NCI-H510A treated with DMSO at 0.1 percent for 48 hours (cell line): ENCODE measurements at regions not wholly inside any gene's neighbourhood (a gene's known extent, or its start where the extent isn't known, plus 50 kb on each side); places are given as distances from the start of the nearest gene placed in this dataset.
"Not testable (repeated sequence)": the region's sequence is repeated elsewhere in the genome, so short reads cannot be mapped to it uniquely, and the experiment has no call there.

ENCODE experiments used
- DNase-seq: peaks from one replicate; lab custom pipeline; 2025; lab: John Stamatoyannopoulos, UW

DNA sequence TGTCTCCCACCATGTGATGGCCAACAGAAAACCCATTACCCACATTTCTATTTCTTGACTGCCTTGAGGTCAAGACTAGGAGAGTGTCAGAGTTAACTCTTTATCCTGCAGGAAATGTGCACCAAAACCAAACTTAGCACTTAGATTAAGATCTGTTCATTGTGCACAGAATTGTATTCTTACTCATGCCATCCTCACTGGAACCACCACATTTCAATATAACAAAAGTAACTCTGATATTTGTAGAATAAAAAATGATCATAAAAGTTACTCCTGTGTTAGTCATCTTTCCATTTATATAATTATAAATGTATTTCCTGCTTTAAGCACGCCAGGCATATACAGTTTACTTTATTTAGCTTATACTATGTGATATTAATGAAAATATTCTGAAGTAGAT lies 193.0 kb upstream of the DPYD start:
- DNase-seq: no peak

DNA sequence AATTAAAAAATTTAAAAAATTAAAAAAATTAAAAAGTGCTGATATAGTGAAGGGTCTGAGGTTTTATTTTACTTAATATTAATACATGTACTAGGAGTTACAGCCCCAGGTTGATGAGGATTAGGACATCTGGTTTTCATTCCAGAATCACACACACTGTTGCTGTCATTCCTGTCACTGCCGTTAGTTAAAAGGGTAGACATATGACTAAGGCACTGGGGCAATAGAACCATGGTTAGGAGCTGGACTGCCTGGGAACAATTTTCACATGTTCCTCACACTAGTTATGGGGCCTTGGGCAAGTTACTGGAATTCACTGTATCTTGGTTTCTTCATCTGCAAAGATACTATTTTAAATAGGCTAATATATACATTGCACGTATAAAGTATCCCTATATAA lies 191.8 kb upstream of the DPYD start:
- no peak for DNase-seq

DNA sequence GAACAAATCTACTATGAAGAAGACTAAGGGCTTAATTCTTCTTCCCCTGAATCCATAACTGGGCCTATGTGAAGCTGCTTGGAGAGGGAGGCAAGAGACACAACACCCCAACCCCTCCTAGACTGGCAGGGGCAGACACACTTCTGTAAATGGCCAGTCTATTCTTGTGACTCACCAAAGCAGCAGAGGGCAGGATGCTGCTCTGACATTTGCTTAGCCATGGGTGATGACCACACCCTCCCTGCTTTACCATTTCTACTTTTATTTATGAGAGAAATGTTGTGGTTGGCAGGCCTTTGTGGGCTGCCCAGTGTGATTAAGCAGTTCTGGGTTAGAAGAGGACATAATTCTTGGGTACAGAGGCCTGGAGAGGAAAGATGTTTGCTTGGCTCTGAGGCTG lies 189.8 kb upstream of the DPYD start:
- DNase-seq: no peak

DNA sequence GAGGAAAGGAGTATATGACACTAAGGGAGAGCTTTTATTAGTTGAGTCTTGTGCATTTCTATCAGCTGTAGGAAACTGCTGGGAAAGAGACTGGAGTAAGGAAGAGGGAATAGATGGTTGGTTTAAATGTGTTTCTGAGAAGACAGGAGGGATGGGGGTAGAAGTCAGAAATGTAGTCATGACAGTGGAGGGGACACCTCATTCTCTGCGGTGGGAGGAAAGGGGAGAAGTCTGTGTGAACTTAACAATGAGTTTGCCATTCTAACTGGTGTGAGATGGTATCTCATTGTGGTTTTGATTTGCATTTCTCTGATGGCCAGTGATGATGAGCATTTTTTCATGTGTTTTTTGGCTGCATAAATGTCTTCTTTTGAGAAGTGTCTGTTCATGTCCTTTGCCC lies 187.5 kb upstream of the DPYD start:
- not testable (repeated sequence) for DNase-seq

DNA sequence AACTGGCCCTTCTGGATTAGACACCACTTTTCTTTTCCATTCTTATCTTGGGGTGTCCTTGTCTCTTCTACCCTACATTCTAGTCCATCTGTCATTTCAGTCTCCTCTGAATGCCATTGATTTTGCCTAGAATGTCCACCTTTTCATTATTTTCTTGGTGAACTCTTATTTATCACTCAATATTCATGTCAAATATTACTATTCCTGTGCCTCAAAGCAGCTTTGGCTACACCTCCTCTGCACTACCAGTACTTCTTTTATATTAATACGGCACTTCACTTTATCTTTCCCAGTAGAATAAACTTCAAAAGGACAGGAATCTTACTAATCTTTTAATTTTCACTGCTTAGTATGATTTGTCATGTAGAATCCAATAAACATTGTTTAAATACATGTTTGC lies 186.4 kb upstream of the DPYD start:
- DNase-seq: no peak

DNA sequence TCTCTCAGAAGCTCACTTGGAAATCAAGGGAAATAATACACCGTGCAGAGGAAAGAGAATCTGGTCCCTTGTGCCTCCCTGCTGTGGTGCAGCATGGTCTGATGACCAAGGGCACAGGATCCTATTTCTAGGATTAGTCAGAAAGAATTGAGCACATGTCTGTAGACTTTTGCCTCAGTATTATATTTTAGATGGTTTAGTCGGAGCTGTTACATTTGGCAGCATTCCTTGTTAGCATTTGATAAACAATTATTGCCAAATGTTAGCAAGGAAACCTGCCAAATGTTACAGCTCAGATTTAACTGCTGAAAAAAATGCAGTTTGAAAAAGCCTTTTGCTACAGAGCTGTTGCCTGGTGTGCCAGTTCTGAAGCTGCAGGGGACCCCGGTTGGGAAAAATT lies 183.5 kb upstream of the DPYD start:
- no peak for DNase-seq

DNA sequence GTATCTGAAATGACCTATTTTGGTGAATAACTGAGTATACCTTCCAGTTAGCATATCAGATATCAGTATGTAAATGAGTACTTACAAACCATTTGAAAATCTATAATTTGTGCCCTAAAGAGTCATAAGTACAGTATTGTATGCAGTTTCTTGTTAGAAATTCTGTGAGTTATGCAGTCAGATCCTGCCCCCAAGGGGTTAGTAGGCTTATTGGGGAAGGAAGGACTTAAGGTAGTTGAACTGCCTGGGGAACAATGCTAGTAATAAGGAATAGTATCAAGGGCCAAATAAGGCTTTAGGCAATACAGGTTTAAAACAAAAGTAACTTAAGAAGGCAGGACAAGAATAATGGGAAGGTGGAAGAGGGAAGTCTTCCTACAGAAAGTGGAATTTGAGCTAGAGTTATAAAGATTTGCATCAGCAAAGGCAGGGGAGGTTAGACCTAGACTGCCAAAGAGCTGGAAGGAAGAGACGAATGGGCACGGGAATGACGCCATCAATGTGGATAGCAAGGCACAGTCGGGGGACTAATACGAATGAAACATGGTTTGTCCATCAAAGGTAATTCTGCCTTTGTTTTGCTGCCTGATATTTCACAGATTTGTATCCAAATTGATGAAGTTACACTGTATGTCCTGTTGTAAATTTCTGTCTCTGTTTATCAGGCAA lies 182.9 kb upstream of the DPYD start:
- no peak for DNase-seq

DNA sequence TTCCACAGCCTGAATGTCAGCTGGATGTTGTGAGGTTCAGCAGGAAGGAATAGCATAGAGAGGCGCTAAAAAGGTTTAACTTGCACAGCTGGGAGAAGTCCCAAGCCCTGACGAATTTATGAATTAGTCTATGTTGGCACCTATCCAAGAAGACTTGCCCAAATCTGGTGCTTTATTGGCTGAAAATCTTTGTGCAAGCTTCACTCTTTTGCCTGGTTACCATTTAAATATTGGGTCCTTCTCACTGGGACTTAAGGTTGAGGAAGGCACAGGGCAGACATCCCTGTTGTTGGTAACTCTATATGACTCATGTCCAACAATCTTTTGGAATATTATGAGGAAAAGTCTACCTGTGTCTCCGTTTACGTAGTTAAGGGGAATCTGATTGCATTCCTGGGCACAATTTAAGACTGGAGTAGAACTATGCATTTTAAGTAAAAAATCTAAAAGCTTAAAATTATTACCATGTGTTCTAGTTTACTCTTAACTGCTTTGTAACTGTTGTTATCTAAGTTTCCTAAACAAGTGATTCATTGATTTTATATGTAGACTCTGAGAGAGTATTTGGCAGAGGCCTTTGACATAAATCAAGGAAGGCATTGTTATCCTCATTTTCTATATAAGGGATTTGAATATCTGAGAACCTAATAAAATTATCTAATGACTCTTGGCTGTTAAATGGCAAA lies 181.7 kb upstream of the DPYD start:
- no peak for DNase-seq

DNA sequence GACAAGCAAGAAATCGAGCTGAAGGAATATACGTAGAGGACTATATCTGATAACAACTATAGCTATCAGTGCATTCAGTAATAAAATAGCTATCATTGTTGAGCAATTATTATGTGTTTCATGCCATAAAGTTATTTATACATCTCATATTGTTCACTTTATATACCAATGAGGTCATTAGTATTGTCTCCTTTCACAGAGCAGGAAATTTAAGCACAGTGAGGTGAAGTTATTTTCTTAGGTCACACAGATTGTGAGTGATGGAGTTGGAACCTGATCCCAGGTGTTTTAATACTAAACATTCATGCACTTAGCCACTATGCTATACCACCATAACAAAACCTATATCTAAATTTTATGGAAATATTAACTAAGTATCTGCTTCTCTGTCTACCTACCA lies 180.5 kb upstream of the DPYD start:
- DNase-seq: no peak

DNA sequence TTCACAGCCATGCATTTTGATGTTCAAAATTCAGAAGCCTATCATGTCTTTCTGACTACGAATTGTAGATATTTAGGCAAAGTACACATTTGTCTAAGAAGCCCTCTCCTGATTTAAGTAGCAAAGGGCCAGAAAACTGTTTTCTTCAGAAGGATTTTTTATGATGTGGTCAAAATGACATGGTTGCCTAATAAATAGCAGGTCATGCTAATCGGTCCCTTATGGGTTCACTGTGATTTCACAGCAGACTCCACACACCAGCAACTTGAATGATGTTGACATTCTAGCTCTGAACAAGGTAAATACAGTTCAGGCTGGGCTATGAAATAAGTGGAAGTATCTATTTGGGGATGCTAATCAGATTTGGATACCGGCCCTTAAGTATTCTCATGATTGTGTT lies 178.7 kb upstream of the DPYD start:
- DNase-seq: no peak

DNA sequence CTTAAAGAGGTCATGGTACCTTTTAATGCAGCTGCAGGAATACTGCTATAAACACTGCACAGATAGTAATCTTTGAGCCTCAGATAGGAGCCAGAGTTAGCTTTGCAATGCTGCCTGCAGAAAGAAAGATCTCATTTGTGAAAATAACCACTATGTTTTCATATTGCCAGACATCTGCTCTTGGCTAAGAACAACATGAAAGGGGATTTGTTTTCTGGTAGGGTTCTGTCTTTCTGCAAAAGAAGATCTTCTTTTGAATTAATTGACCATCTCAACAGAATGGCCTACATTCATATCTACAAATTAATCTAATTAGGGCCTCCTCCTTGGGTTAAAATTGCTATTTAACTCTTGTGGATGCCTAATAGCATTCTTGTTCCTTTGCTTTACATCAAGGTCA lies 177.6 kb upstream of the DPYD start:
- DNase-seq: no peak

DNA sequence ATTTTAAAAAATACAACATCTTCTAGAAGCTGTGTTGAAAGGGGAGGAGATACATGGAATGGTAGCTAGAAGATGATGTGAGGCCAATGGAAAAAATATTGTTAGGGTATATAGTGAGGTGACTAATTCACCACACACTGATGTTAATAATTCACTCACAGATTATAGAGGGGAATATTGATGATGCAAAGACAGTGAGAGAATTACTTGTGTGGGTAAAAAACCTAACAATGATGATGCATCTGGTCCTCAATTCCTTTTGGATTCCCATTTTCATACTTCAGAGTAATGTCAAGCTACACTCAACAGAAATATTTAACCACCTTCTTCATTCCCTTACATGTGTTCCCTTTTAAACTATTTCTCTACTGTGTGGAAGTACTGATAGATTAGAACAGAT lies 169.5 kb upstream of the DPYD start:
- DNase-seq: no peak

DNA sequence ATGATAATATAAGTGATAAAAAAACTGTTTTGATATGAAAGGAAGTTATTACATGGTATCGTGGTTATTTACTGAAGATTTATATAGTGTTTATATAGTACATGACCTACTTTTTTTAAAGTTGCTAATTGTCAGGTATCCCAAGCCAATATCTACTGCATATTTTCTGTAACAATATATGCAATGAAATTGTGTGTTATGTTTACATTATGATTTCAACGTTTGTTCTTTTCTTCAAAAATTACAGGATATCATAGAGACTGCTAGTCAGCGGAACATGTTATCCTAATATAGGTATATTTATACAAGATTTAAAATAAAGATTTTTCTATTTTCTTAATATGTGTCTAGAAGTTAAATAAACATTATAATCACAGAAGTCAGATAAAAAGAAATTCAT lies 167.5 kb upstream of the DPYD start:
- DNase-seq: no peak

DNA sequence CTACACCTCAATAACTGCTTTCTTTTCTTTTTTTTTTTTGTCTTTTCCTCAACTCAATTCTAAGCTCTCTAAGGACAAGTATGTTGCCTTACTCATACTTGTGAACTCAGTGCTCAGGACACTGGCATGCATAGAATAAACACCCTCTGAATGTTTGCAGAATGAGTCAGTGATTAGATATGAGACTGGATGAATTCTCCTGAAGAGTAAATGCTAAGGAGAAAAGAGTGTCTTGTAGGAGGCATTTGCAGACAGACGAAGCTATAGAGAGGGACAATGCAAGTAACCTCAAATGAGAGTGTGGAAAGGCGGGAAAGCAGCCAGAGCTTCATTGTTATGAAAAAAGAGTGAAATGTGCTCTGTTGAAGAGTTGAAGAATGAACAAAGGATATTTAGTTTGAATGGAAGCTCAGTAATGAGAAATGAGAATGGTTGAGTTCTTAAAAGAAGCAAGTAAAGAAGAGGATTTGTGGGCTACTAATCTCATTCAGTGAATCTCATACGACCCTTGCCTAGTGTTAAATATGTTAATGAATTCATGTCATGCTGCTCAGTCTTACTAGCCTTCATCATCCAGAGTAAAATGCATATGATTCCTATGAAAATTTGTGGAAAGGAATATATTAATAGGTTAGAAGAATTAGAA lies 166.1 kb upstream of the DPYD start:
- no peak for DNase-seq

DNA sequence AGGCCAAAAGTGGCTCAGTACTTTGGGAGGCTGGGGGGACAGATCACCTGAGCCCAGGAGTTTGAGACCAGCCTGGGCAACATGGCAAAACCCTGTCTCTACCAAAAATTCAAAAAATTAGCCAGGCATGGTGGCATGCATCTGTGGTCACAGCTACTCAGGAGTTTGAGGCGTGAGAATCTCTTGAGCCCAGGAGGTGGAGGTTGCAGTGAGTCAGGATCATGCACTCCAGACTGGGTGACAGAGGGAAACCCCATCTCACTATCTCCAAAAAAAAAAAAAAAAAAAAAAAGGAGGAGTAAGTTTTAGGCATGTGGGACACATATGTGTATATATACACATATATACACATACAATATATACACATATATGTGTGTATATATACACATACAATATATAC lies 165.3 kb upstream of the DPYD start:
- DNase-seq: no peak

DNA sequence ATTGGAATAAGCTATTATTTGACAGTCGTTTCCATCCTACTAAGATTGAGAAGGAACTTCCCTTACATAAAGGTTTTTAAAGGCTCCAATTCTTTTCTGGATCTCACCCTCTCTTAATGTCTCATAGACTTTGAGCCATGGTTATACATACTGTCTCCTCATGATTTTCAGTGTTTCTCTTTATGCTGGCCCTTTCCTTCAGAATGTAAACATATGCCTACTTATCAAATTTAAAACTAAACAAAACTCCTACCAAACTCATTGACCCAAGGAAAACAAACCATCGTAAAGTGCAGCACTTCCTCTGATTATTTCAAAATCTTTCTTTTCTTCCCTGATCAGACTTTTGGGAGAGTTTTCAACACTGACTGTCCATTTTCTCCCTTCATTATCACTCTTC lies 163.4 kb upstream of the DPYD start:
- no peak for DNase-seq

DNA sequence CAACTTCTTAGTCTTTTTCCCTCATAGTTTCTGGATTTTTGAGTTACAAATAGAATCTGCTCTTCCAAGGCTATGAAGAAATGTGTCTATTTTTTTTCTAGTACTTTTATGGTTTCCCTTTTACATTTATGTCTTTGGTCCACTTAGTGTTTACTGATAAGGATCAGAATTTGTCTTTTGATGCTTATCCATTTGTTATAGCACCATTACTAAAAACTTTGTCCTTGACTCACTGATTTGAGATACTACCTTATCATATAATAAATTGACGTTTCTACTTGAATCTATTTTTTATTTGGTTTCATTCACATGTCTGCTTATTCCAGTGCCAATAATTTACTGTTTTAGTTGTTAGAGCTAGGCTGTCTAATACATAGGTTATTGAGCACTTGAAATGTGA lies 161.1 kb upstream of the DPYD start:
- no peak for DNase-seq

DNA sequence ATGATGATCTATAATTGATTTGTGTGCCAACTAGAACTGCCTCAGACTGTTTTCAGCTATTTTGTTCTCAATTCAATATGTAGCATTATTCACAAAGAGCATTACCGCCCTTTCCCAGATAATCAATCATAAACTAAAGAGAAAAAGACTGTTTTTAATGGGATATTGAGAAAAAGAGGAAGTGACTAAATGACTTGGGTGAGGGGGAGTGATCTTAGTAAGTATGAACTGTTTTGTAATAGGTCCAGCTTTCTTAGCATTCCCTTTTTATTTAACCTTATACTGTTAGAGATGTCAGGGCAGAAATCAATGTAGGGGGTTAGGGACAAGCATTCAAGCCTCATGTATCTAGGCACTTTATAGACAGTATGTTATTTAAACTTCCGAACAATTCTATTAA lies 157.8 kb upstream of the DPYD start:
- DNase-seq: no peak

DNA sequence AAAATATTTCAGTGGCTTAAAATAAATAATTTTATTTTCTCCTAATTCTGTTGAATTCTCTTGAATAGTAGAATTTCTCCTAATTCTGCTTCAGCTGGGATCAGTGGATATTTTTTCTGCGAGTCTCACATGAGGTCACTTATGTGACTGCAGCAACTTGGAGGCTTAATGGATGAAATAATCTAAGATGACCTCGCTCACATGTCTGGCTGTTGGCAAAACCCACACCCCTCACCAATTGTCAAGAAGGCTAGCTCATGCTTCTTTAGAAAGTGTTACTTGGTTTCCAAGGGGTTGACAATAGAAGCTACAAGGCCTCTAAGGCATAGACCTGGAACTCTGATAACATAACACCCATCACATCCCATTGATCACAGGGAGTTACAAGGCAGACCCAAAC lies 156.9 kb upstream of the DPYD start:
- no peak for DNase-seq

DNA sequence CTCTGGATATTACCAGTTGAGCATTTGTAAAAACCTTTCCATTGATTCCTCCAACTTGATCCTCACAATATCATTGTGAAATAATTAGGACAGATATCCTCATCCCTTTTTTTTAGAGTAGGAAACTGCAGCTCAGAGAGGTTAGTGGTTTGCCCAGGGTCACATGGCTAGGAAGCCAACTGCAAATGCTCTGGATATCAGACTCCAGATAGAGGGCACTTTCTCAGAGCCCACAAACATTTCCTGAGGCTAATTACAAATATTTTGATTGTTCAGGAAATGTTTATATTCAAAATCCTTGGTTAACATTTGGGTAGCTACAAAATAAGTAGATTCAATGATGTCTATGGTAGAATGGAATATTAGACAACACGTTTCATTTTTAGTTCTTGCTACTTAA lies 154.8 kb upstream of the DPYD start:
- DNase-seq: no peak

DNA sequence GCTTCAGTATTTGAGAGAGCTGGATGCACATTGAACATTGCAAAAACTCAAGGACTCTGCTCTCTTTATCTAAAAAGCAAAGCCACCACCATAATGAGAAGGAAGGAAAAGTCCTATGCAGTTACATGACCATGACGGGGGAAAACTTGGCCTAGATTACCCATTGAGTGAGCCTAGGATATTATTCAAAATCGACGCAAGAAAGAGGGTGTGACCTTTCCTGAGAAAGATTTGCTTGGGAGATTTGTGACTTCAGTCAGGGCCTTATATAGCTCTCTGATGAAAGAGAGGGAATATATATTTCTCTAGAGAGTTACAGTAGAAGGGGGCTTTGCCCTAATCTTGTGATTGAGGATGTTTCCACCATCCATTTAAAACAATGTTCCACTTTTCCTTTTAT lies 153.0 kb upstream of the DPYD start:
- no peak for DNase-seq

DNA sequence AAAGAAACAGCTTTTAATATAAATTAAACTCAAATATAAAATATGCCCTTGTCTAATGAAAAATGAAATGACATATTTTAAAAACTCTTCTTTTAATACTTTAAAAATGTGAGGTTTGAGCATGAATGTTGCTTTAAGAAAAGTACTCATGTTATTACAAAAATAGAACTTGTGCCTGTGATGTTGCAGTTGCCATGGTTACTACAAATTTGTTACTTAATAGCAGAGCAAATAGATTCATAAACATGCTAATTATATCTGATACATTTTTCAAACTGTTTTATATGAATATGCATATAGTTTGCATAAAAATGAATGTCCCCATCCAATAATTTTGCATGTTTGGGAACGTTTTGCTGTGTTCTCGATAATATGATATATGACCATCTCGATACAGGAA lies 152.3 kb upstream of the DPYD start:
- no peak for DNase-seq

DNA sequence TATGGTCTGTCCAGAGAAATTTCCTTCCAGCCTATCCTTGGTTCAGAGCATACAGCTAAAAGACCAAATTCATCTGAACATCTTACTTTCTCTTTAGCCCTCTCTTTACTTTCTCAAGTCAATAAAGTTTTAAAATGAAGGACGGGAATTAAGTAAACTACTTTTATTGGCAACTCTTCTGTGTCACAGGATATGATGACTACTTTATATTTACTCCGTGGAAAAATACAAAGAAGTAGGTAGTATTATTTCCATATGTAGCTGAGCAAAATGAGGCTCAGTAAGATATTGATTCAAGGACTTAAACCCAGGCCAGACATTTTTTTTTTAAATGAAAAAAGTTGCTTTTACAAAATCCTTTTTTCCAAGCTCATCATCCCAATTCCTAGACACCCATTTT lies 151.2 kb upstream of the DPYD start:
- no peak for DNase-seq

DNA sequence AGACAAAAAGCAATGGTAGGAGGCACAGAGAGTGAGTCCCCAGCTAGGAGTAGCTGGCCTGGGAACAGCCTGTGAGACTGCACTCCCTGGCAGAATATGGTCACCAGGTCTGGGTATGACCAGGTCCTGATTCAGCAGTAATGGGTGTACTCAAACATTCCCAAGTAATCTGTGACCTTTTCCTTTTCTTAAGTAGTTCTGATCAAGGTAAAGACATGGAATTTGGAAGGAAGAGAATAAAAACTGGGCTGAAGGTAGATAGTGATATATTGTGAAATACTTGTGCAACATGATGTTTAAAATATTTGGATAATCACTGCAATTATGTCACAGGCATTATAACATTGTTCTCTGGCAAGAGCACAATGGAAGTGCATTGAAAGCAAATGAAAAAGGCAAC lies 147.2 kb upstream of the DPYD start:
- no peak for DNase-seq
